ENCODE measurements at regions not wholly inside any gene's neighbourhood (a gene's known extent, or its start where the extent isn't known, plus 50 kb on each side); places are given as distances from the start of the nearest gene placed in this dataset.

GRCh38 chr10:118903251-118903650 is 126.3 kb upstream of the NANOS1 start:
- no peak for TF ChIP-seq NR2F2 (IDR thresholded peaks at IDR 0.05)
- TF ChIP-seq, protein P1, sequence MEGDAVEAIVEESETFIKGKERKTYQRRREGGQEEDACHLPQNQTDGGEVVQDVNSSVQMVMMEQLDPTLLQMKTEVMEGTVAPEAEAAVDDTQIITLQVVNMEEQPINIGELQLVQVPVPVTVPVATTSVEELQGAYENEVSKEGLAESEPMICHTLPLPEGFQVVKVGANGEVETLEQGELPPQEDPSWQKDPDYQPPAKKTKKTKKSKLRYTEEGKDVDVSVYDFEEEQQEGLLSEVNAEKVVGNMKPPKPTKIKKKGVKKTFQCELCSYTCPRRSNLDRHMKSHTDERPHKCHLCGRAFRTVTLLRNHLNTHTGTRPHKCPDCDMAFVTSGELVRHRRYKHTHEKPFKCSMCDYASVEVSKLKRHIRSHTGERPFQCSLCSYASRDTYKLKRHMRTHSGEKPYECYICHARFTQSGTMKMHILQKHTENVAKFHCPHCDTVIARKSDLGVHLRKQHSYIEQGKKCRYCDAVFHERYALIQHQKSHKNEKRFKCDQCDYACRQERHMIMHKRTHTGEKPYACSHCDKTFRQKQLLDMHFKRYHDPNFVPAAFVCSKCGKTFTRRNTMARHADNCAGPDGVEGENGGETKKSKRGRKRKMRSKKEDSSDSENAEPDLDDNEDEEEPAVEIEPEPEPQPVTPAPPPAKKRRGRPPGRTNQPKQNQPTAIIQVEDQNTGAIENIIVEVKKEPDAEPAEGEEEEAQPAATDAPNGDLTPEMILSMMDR (IDR thresholded peaks at IDR 0.05; ENCODE audit: low read depth, low read length, missing input control), result no peak
- TF ChIP-seq, protein P2, sequence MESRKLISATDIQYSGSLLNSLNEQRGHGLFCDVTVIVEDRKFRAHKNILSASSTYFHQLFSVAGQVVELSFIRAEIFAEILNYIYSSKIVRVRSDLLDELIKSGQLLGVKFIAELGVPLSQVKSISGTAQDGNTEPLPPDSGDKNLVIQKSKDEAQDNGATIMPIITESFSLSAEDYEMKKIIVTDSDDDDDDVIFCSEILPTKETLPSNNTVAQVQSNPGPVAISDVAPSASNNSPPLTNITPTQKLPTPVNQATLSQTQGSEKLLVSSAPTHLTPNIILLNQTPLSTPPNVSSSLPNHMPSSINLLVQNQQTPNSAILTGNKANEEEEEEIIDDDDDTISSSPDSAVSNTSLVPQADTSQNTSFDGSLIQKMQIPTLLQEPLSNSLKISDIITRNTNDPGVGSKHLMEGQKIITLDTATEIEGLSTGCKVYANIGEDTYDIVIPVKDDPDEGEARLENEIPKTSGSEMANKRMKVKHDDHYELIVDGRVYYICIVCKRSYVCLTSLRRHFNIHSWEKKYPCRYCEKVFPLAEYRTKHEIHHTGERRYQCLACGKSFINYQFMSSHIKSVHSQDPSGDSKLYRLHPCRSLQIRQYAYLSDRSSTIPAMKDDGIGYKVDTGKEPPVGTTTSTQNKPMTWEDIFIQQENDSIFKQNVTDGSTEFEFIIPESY (IDR thresholded peaks at IDR 0.05), result no peak
- TF ChIP-seq, protein P3, sequence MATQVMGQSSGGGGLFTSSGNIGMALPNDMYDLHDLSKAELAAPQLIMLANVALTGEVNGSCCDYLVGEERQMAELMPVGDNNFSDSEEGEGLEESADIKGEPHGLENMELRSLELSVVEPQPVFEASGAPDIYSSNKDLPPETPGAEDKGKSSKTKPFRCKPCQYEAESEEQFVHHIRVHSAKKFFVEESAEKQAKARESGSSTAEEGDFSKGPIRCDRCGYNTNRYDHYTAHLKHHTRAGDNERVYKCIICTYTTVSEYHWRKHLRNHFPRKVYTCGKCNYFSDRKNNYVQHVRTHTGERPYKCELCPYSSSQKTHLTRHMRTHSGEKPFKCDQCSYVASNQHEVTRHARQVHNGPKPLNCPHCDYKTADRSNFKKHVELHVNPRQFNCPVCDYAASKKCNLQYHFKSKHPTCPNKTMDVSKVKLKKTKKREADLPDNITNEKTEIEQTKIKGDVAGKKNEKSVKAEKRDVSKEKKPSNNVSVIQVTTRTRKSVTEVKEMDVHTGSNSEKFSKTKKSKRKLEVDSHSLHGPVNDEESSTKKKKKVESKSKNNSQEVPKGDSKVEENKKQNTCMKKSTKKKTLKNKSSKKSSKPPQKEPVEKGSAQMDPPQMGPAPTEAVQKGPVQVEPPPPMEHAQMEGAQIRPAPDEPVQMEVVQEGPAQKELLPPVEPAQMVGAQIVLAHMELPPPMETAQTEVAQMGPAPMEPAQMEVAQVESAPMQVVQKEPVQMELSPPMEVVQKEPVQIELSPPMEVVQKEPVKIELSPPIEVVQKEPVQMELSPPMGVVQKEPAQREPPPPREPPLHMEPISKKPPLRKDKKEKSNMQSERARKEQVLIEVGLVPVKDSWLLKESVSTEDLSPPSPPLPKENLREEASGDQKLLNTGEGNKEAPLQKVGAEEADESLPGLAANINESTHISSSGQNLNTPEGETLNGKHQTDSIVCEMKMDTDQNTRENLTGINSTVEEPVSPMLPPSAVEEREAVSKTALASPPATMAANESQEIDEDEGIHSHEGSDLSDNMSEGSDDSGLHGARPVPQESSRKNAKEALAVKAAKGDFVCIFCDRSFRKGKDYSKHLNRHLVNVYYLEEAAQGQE (IDR thresholded peaks at IDR 0.05), result no peak
- no peak for TF ChIP-seq RAD21 (IDR thresholded peaks at IDR 0.05)
- no peak for TF ChIP-seq GABPA (IDR thresholded peaks at IDR 0.05 in 1 of 2, conservative IDR thresholded peaks at IDR 0.05 in 1 of 2)
- TF ChIP-seq MAX (IDR thresholded peaks at IDR 0.05), result no peak
